Sigmoid colon (tissue), 6 donors: ENCODE measurements at regions not wholly inside any gene's neighbourhood (a gene's known extent, or its start where the extent isn't known, plus 50 kb on each side); places are given as distances from the start of the nearest gene placed in this dataset.
A peak's percentile ranks its signal among the peaks of the same experiment; 100 is the strongest.

Source experiments
- DNase-seq: peaks from one replicate; pipeline ENCODE4 v3.0.0-alpha.2; 2019
- H3K27ac ChIP-seq, 4 donors: fragments of 200-600 bp; sonication (generic); one replicate each; pipeline ENCODE4 v1.5.1; 2016 to 2019; ENCODE audit warnings: mild to moderate bottlenecking in 1 of 4
- H3K27me3 ChIP-seq, 3 donors: fragments of 200-600 bp; sonication (generic); one replicate each; pipeline ENCODE4 v1.5.1; 2019; ENCODE audit warnings: mild to moderate bottlenecking in 1 of 3
- H3K36me3 ChIP-seq, 4 donors: fragments of 200-600 bp; sonication (generic); one replicate each; pipeline ENCODE4 v1.5.1; 2016 to 2019
- H3K4me1 ChIP-seq, 4 donors: fragments of 200-600 bp; sonication (generic); one replicate each; pipeline ENCODE4 v1.5.1; 2017 to 2019
- H3K4me3 ChIP-seq, 4 donors: fragments of 200-600 bp; sonication (generic); one replicate each; pipeline ENCODE4 v1.5.1; 2017 to 2019; ENCODE audit warnings: mild to moderate bottlenecking in 2 of 4, moderate library complexity in 1 of 4
- H3K9me3 ChIP-seq, 4 donors: fragments of 200-600 bp in 3 of 4; sonication (generic) in 3 of 4; one replicate each; pipeline versions ENCODE4 v1.5.1 to v1.6.1; 2013 to 2019
- CTCF ChIP-seq, 4 experiments: fragments of 450-650 bp in 3 of 4; fragments of 200-600 bp in 1 of 4; IDR thresholded peaks; one replicate each; pipeline ENCODE4 v1.5.1; 2016 to 2019; ENCODE audit warnings: antibody characterized with exemption in 4 of 4, mild to moderate bottlenecking in 3 of 4, moderate library complexity in 2 of 4
- EP300 ChIP-seq, 4 donors: sonication (generic); formaldehyde crosslinking; IDR thresholded peaks; one replicate each; pipeline ENCODE4 v1.6.1; 2017; ENCODE audit warnings: antibody characterized with exemption in 4 of 4
- POLR2A ChIP-seq, 2 donors: fragments of 450-650 bp; IDR thresholded peaks; one replicate each; pipeline ENCODE4 v1.6.1; 2016; ENCODE audit warnings: antibody characterized with exemption in 2 of 2, mild to moderate bottlenecking in 2 of 2, moderate library complexity in 2 of 2
- POLR2AphosphoS5 ChIP-seq, 4 donors: sonication (generic); formaldehyde crosslinking; IDR thresholded peaks; one replicate each; pipeline ENCODE4 v1.6.1; 2017; ENCODE audit warnings: antibody characterized with exemption in 4 of 4
- WGBS, 2 donors: extraction: QIAGEN DNeasy Blood & Tissue Kit; methylation state at CpG; one replicate each; pipeline ENCODE4 v1.1.7; 2013; 5-methylcytosine and 5-hydroxymethylcytosine counted together
- intact Hi-C: fragments of 100-400 bp; cut with DNase I; formaldehyde crosslinking; loops from one replicate; pipeline ENCODE4 v1.15.1; 2023
- donor health status: healthy with polysubstance abuse.
- donor health status: healthy.

GRCh38 chr9:18020121-18020745 is 441.4 kb downstream of the SH3GL2 start:
- WGBS, 2 donors = 73 to 81% methylated on average over 6 of the region's 6 CpGs
- Histone ChIP-seq H3K4me3 (no peak overlapping the region), H3K4me1 (no peaks in the 10 kb centered on the region), H3K9me3 (peaks cover 0 to 6% (median 2%) of the 10 kb centered on the region in 4 donors), H3K36me3 (no peaks in the 10 kb centered on the region), H3K27ac (peak overlapping the region in 1 of 4 donors; percentile 38), H3K27me3 (no peaks in the 10 kb centered on the region)
- DNase-seq = peak; percentile 36
- peak in 2 of 4 donors; percentile 29 to 31 for TF ChIP-seq POLR2AphosphoS5 (IDR thresholded peaks at IDR 0.05)
- no peak for TF ChIP-seq POLR2A (IDR thresholded peaks at IDR 0.05)
- intact Hi-C loops = no loop called here

DNA sequence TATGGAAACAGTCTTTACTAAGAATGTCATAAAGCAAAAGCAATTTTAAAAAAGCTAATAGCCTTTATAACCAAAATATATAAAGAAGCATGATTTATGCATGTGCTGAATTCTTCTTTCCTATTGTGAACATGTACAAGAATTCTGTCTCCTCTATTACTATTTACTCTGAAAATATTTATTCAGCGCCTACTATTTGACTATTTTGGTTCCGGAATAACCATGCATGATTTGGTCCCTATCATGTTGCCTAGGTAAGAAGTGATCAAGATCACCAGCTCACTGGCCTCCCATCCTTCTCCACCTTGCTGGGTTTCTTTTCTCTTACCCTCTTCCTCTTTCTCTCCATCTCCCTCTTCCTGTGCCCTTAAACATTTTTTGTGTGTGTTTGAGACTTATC is 443.8 kb downstream of the SH3GL2 start:
- no peak overlapping the region for H3K27ac ChIP-seq
- H3K4me1 ChIP-seq = no peaks in the 10 kb centered on the region
- no peak overlapping the region for H3K4me3 ChIP-seq
- WGBS, 2 donors = 89 to 98% methylated on average over 2 of the region's 2 CpGs
- intact Hi-C loops = no loop called here
- TF ChIP-seq POLR2AphosphoS5 (IDR thresholded peaks at IDR 0.05) = no peak
- H3K9me3 ChIP-seq = peaks cover 0 to 6% (median 2%) of the 10 kb centered on the region in 4 donors
- H3K27me3 ChIP-seq = no peaks in the 10 kb centered on the region
- H3K36me3 ChIP-seq = no peaks in the 10 kb centered on the region
- no peak for DNase-seq

DNA sequence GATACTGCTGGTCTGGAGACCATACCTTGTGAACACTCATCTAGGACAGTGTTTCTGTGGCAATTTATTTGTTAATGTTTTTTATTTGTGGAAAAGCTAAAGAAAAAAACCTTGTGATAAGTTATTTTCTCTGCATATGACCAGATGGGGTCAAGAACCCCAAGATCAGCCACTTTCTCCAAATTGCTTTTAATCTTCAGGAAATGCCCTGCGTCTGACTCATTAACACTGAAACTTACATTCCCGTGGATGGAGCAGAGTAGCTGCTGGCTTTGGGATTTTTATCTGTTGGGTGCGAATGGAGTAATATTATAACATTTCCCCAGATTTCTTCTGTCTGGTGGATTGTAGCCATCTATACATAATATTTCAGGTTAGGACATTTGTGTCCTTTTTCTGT is 444.5 kb downstream of the SH3GL2 start:
- peaks cover 0 to 4% (median 2%) of the 10 kb centered on the region in 4 donors for H3K9me3 ChIP-seq
- H3K4me3 ChIP-seq = no peak overlapping the region
- intact Hi-C loops = no loop called here
- no peak overlapping the region for H3K27ac ChIP-seq
- DNase-seq = no peak
- TF ChIP-seq POLR2A (IDR thresholded peaks at IDR 0.05) (no peak), POLR2AphosphoS5 (IDR thresholded peaks at IDR 0.05) (no peak), EP300 (IDR thresholded peaks at IDR 0.05) (no peak), CTCF (IDR thresholded peaks at IDR 0.05) (no peak)
- WGBS, 2 donors = 86 to 90% methylated on average over 3 of the region's 3 CpGs
- H3K27me3 ChIP-seq = no peaks in the 10 kb centered on the region
- no peaks in the 10 kb centered on the region for H3K36me3 ChIP-seq
- H3K4me1 ChIP-seq = no peaks in the 10 kb centered on the region

- TF ChIP-seq POLR2AphosphoS5 (IDR thresholded peaks at IDR 0.05) (no peak), POLR2A (IDR thresholded peaks at IDR 0.05) (no peak), CTCF (IDR thresholded peaks at IDR 0.05) (no peak), EP300 (IDR thresholded peaks at IDR 0.05) (no peak)
- no peaks in the 10 kb centered on the region for H3K9me3 ChIP-seq
- H3K4me1 ChIP-seq = no peaks in the 10 kb centered on the region
- 90 to 97% methylated on average over 4 of the region's 4 CpGs for WGBS, 2 donors
- H3K27ac ChIP-seq = no peak overlapping the region
- intact Hi-C loops = no loop called here
- H3K36me3 ChIP-seq = no peaks in the 10 kb centered on the region
- no peak for DNase-seq
- no peaks in the 10 kb centered on the region for H3K27me3 ChIP-seq
- H3K4me3 ChIP-seq = no peak overlapping the region
These were observed 441.3 kb upstream of the ADAMTSL1 start for GRCh38 chr9:18032636-18033035.

- H3K36me3 ChIP-seq = no peaks in the 10 kb centered on the region
- H3K27me3 ChIP-seq = no peaks in the 10 kb centered on the region
- TF ChIP-seq POLR2A (IDR thresholded peaks at IDR 0.05) (no peak), CTCF (IDR thresholded peaks at IDR 0.05) (no peak), EP300 (IDR thresholded peaks at IDR 0.05) (no peak), POLR2AphosphoS5 (IDR thresholded peaks at IDR 0.05) (no peak)
- H3K4me3 ChIP-seq = no peak overlapping the region
- H3K4me1 ChIP-seq = no peaks in the 10 kb centered on the region
- intact Hi-C loops = no loop called here
- H3K27ac ChIP-seq = no peak overlapping the region
- DNase-seq = no peak
- H3K9me3 ChIP-seq = no peaks in the 10 kb centered on the region
- 61 to 76% methylated on average over 3 of the region's 3 CpGs for WGBS, 2 donors
These were observed 437.3 kb upstream of the ADAMTSL1 start for GRCh38 chr9:18036422-18037187.
